ENCODE measurements at regions not wholly inside any gene's neighbourhood (a gene's known extent, or its start where the extent isn't known, plus 50 kb on each side); places are given as distances from the start of the nearest gene placed in this dataset.

- Histone ChIP-seq H3K9me3 (ENCODE audit: control insufficient read depth in 1 of 2, insufficient read depth in 1 of 2, low read depth in 1 of 2, low read length in 2 of 2) (no peaks in the 10 kb centered on the region), H3K4me3 (replicated peaks in 1 of 2; ENCODE audit: low read depth in 1 of 2, low read length in 2 of 2) (no peak overlapping the region), H3K79me2 (ENCODE audit: insufficient read depth, low read length) (no peaks in the 10 kb centered on the region), H3K36me3 (ENCODE audit: control insufficient read depth in 1 of 2, insufficient read depth in 2 of 2, low read length in 2 of 2) (no peaks in the 10 kb centered on the region), H3K9ac (ENCODE audit: low read length) (no peak overlapping the region), H2AFZ (ENCODE audit: low read depth, low read length, poor library complexity, severe bottlenecking) (no peak overlapping the region), H3K27ac (ENCODE audit: low read depth, low read length) (no peak overlapping the region), H3K4me2 (ENCODE audit: low read length) (no peak overlapping the region), H4K20me1 (ENCODE audit: insufficient read depth) (no peaks in the 10 kb centered on the region), H3K27me3 (ENCODE audit: insufficient read depth, low read length) (peaks cover 8% of the 10 kb centered on the region), H3K4me1 (ENCODE audit: control insufficient read depth in 1 of 2, insufficient read depth in 2 of 2, low read length in 2 of 2) (no peaks in the 10 kb centered on the region), H3K9me2 (ENCODE audit: insufficient read depth) (no peaks in the 10 kb centered on the region)
- BruUV-seq (replicated peaks) = no TSS peak
- DNase-seq (ENCODE audit: low read depth, low spot score) = no peak
- ATAC-seq = no peak
- no peak for TF ChIP-seq SP1 (IDR thresholded peaks at IDR 0.05; ENCODE audit: low read depth)
- TF ChIP-seq ZNF274 (IDR thresholded peaks at IDR 0.05; ENCODE audit: low read depth, low read length) = no peak
- no peak for TF ChIP-seq ZFX (IDR thresholded peaks at IDR 0.05)
- no peak for TF ChIP-seq MAX (IDR thresholded peaks at IDR 0.05)
- TF ChIP-seq, protein P1, sequence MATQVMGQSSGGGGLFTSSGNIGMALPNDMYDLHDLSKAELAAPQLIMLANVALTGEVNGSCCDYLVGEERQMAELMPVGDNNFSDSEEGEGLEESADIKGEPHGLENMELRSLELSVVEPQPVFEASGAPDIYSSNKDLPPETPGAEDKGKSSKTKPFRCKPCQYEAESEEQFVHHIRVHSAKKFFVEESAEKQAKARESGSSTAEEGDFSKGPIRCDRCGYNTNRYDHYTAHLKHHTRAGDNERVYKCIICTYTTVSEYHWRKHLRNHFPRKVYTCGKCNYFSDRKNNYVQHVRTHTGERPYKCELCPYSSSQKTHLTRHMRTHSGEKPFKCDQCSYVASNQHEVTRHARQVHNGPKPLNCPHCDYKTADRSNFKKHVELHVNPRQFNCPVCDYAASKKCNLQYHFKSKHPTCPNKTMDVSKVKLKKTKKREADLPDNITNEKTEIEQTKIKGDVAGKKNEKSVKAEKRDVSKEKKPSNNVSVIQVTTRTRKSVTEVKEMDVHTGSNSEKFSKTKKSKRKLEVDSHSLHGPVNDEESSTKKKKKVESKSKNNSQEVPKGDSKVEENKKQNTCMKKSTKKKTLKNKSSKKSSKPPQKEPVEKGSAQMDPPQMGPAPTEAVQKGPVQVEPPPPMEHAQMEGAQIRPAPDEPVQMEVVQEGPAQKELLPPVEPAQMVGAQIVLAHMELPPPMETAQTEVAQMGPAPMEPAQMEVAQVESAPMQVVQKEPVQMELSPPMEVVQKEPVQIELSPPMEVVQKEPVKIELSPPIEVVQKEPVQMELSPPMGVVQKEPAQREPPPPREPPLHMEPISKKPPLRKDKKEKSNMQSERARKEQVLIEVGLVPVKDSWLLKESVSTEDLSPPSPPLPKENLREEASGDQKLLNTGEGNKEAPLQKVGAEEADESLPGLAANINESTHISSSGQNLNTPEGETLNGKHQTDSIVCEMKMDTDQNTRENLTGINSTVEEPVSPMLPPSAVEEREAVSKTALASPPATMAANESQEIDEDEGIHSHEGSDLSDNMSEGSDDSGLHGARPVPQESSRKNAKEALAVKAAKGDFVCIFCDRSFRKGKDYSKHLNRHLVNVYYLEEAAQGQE (IDR thresholded peaks at IDR 0.05; ENCODE audit: low read depth) = no peak
- ChIA-PET POLR2A (no interaction called here), CTCF (no interaction called here), RAD21 (ENCODE audit: low non-redundant PET in 1 of 2, low total read pairs in 2 of 2, uncharacterized antibody in 2 of 2, unreplicated experiment in 2 of 2) (no interaction called here)
- intact Hi-C loops (cut with micrococcal nuclease) = no loop called here
Measured at GRCh38 chr5:66513130-66513529, 83.1 kb upstream of the MAST4 start.

DNA sequence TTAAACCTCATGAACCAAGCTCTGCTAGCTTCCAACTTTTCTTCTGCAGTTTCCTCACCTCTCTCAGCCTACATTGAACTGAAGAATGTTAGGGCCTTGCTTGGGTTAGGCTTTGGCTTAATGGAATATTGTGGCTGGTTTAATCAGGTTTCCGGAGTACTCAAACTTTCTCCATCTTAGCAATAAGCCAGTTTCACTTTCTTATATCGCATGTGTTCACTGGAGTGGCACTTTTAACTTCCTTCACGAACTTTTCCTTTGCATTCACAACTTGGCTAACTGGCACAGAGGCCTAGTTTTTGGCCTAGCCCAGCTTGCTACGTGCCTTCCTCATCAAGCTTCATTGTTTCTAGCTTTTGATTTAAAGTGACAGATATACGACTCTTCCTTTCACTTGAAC is 81.0 kb upstream of the MAST4 start:
- DNase-seq (ENCODE audit: low read depth, low spot score) (no peak), ATAC-seq (no peak)
- ChIA-PET POLR2A (no interaction called here), CTCF (no interaction called here), RAD21 (ENCODE audit: low non-redundant PET in 1 of 2, low total read pairs in 2 of 2, uncharacterized antibody in 2 of 2, unreplicated experiment in 2 of 2) (no interaction called here)
- BruUV-seq (replicated peaks) = no TSS peak
- peaks cover 8% of the 10 kb centered on the region for H3K27me3 ChIP-seq (ENCODE audit: insufficient read depth, low read length)
- H2AFZ ChIP-seq (ENCODE audit: low read depth, low read length, poor library complexity, severe bottlenecking) = no peak overlapping the region
- H3K79me2 ChIP-seq (ENCODE audit: insufficient read depth, low read length) = no peaks in the 10 kb centered on the region
- TF ChIP-seq POLR2A (IDR thresholded peaks at IDR 0.05; ENCODE audit: borderline replicate concordance, extremely low read depth, insufficient read depth, insufficient read length) (no peak), ZFX (IDR thresholded peaks at IDR 0.05) (no peak), MAX (IDR thresholded peaks at IDR 0.05) (no peak), EGR1 (IDR thresholded peaks at IDR 0.05; ENCODE audit: low read depth) (no peak), SRF (IDR thresholded peaks at IDR 0.05; ENCODE audit: low read depth) (no peak), CBX3 (IDR thresholded peaks at IDR 0.05; ENCODE audit: low read depth) (no peak), SIN3A (IDR thresholded peaks at IDR 0.05; ENCODE audit: low read depth) (no peak)
- no peaks in the 10 kb centered on the region for H3K9me3 ChIP-seq (ENCODE audit: control insufficient read depth in 1 of 2, insufficient read depth in 1 of 2, low read depth in 1 of 2, low read length in 2 of 2)
- H3K9ac ChIP-seq (ENCODE audit: low read length) = no peak overlapping the region
- no peaks in the 10 kb centered on the region for H3K36me3 ChIP-seq (ENCODE audit: control insufficient read depth in 1 of 2, insufficient read depth in 2 of 2, low read length in 2 of 2)
- no peak overlapping the region for H3K4me2 ChIP-seq (ENCODE audit: low read length)
- no peaks in the 10 kb centered on the region for H3K4me1 ChIP-seq (ENCODE audit: control insufficient read depth in 1 of 2, insufficient read depth in 2 of 2, low read length in 2 of 2)
- no peak overlapping the region for H3K4me3 ChIP-seq (replicated peaks in 1 of 2; ENCODE audit: low read depth in 1 of 2, low read length in 2 of 2)
- H3K9me2 ChIP-seq (ENCODE audit: insufficient read depth) = no peaks in the 10 kb centered on the region
- intact Hi-C loops (cut with micrococcal nuclease) = no loop called here
- no peak overlapping the region for H3K27ac ChIP-seq (ENCODE audit: low read depth, low read length)
- no peaks in the 10 kb centered on the region for H4K20me1 ChIP-seq (ENCODE audit: insufficient read depth)
